ENCODE measurements at regions not wholly inside any gene's neighbourhood (a gene's known extent, or its start where the extent isn't known, plus 50 kb on each side); places are given as distances from the start of the nearest gene placed in this dataset.
"Not testable (repeated sequence)": the region's sequence is repeated elsewhere in the genome, so short reads cannot be mapped to it uniquely, and the experiment has no call there.

DNA sequence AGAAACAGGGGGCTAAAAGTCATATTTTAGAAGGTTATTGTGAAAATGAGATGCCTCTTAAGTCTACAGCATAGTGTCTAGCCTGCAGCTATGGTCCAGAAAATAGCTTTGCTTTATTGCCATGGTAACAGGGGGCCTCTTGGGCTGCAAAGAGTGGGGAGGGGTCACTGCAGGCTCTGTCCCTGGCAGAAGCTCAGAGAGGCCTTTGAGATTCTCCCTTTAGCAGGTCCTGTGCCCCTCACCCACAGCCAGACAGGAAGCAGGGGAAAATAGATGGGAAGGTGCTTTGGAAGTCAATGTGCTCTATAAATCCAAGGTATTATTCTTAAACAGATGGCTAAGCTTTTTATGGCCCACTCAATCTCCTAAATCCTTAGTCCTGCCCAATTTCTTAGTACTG is 1021.3 kb upstream of the GYPC start:
- no peak for DNase-seq (ENCODE audit: low spot score)

DNA sequence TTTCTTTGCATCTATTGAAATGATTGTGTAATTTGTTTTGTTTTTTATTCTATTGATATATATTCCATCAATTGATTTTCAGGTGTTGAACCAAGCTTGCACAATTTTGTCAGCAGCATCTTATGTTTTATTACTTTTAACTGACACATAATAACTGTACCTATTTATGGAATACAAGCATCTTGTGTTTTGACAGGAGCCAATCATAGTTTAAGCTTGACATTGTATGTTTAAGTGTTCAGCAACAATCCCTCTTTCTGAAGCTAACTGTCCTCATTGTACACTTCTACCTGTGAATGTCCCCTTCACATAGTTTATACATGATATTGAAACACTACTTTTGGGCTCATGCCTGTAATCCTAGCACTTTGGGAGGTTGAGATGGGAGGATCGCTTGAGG is 1017.6 kb upstream of the GYPC start:
- no peak for DNase-seq (ENCODE audit: low spot score)

DNA sequence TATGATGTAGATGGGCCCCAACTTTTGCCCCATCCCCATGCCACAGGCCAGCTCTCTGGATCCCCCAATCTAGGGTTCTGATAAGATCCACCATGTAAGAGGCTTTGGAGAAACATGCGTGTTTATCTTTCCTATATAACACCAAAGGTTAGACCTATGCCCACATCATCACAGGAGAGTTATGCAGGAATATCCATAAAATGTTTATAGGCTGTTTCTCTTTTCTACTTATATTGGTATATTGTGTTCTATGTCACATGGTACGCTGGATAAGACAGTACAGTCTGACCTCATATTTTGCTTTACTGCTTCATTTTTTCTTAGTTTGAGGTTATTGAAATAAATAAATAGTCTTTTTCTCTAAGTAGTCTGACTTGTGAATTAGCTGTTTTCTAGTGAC is 1013.9 kb upstream of the GYPC start:
- no peak for DNase-seq (ENCODE audit: low spot score)

- no peak for DNase-seq (ENCODE audit: low spot score)
These were observed 1012.8 kb upstream of the GYPC start for GRCh38 chr2:125643128-125643527.

GRCh38 chr2:125643585-125643984 is 1012.4 kb upstream of the GYPC start:
- DNase-seq (ENCODE audit: low spot score), result no peak

DNA sequence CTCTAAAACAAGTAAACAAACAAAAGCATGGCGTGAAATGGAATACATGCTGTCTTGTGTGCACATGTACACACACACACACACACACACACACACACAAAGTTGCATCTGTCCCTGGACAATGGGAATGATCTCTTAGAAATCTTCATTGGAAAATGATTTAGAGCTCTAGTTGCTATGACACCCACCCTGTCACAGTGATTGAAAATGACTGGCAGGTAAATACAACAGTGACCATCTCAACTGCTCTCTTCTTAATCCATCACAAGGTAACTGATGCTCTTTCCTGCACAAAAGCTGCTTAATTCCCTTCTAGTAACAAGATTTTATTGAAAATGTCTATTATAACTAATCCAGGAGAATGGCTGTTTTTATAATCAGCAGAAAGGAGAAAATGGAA is 1011.7 kb upstream of the GYPC start:
- no peak for DNase-seq (ENCODE audit: low spot score)

DNA sequence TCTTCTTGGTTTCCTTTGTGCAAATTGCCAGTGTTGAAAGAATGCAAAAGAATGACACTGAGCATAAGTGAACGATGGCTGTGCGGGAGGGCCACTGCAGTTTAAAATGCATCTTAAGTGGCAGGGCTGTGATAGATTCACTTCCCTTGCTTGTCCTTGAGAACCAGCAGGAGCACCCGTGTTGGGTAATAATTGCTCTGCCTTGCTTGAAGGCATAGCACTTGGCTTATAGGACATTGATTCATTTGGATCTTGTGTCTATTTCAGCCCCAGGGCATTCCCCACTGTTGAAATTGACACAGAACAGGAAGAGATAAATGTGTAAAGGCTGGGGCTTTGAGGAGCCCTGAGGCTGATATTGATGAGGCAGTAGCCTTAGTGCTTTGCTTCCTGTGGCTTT is 1003.7 kb upstream of the GYPC start:
- DNase-seq (ENCODE audit: low spot score), result no peak

DNA sequence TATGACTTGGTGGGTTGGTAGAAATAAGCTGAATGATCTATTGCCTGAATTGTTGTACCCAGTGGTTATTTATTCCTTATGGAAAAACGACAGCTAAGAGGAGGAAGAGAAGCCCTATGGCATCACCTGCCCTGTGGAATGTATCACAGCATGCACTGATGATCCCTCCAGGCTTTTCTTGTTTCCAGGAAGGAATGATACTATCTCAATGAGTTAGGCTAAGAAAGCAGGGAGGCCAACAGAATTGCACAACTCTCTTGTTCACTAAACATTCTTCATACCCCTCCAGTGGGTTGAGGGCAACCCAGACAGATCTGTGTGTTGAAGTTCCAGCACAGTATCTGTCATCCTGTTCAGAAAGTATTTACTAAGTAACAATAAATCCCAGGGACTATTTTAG is 1001.7 kb upstream of the GYPC start:
- DNase-seq (ENCODE audit: low spot score), result no peak

DNA sequence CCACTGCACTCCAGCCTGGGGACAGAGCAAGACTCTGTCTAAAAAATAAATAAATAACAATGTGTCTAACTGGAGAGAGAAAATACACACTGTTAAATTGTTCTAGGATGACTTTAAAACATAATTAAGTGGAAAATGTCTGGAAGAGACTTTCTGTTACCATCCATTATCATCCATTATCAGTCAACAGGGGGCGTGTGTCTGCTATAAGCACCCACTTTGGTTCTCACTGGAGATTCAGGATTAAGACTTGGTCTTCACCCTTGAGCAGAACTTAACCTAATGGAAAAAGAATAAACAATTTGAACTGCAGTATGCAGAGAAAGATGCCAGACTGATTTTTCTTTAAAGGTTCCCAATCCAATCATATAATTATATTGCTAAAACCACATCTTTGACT is 999.8 kb upstream of the GYPC start:
- DNase-seq (ENCODE audit: low spot score), result no peak

- DNase-seq (ENCODE audit: low spot score), result no peak
These were observed 997.4 kb upstream of the GYPC start for GRCh38 chr2:125658583-125658982.

DNA sequence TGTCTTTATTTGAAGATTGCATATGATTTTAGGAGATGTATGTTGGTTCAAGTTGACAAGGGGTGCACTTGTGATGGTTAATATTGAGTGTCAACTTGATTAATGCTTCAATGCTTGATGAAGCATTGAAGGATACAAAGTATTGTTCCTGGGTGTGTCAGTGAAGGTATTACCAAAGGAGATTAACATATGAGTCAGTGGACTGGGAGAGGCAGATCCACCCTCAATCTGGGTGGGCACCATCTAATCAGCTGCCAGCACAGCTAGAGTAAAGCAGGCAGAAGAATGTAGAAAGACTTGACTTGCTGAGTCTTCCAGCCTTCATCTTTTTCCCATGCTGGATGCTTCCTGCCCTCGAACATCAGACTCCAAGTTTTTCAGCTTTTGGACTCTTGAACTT is 995.6 kb upstream of the GYPC start:
- not testable (repeated sequence) for DNase-seq (ENCODE audit: low spot score)

GRCh38 chr2:125667630-125668029 is 988.3 kb upstream of the GYPC start:
- no peak for DNase-seq (ENCODE audit: low spot score)

DNA sequence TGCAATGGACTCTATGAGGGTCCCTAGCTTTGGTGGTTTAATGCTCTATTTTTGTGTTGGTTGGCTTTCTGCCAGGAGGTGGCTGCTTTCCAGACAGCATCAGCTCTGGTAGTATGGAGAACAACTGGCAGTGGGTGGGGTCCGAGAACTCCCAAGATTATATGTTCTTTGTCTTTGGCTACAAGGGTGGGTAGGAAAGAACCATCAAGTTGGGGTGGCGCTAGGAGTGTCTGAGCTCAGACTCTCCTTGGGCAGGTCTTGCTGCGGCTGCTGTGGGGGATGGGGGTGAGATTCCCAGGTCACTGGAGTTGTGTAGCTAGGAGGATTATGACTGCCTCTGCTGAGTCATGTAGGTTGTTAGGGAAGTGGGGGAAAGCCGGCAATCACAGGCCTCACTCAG is 976.1 kb upstream of the GYPC start:
- no peak for DNase-seq (ENCODE audit: low spot score)

- DNase-seq (ENCODE audit: low spot score), result no peak
These were observed 975.1 kb upstream of the GYPC start for GRCh38 chr2:125680809-125681208.

DNA sequence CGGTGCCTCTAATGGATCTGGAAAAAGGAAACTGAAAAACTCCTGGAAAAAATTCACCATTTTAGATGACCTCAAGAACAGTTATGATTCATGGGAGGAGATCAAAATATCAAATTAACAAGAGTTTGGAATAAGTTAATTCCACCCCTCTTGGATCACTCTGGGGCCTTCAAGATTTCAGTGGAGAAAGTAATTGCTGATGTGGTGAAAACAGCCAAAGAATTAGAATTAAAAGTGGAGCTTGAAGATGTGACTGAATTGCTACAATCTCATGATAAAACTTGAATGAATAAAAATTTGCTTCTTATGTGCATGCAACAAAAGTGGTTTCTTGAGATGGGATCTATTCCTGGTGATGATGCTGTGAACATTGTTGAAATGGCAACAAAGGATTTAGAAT is 974.4 kb upstream of the GYPC start:
- DNase-seq (ENCODE audit: low spot score), result no peak

- no peak for DNase-seq (ENCODE audit: low spot score)
These were observed 973.8 kb upstream of the GYPC start for GRCh38 chr2:125681976-125682805.

GRCh38 chr2:125684256-125684655 is 971.7 kb upstream of the GYPC start:
- DNase-seq (ENCODE audit: low spot score), result no peak

GRCh38 chr2:125684932-125685331 is 971.0 kb upstream of the GYPC start:
- no peak for DNase-seq (ENCODE audit: low spot score)

DNA sequence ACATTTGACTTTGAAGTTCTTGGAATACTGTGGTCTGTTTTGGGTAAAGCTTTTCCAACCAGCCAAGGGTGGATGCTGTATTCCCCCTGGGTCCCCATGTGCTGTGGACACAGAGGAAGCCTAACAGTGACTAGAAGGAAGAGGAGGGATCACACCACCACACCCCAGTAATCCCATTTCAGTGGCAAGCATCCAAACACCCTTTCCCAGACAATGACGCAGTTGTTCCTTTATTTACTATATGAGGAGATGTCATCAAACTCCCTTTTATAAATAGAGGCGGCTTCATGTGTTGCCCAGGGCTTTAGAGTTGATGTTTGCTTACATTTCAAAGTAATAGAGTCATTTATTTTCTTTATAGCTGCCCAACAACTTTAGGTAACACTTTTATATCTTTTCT is 959.4 kb upstream of the GYPC start:
- no peak for DNase-seq (ENCODE audit: low spot score)

GRCh38 chr2:125698280-125698679 is 957.7 kb upstream of the GYPC start:
- DNase-seq (ENCODE audit: low spot score), result no peak

GRCh38 chr2:125701070-125701469 is 954.9 kb upstream of the GYPC start:
- no peak for DNase-seq (ENCODE audit: low spot score)

DNA sequence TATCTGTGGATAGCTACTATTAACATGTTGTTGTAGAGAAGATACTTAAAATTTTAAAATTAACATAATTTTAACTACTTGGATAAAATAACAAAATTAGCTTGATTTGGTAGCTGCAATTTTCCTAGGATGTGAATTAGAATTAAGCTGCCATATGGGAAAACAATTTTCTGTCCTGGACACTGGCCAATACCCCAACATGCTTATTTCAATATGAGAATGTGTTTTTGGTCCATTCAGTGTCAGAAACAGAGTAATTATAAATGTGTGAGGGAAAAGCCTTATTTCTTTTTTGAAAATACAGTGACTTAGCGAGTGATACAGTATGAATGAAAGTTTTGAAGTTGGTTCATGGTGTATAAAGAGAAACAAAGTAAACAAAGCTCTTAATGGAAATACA is 948.3 kb upstream of the GYPC start:
- no peak for DNase-seq (ENCODE audit: low spot score)

DNA sequence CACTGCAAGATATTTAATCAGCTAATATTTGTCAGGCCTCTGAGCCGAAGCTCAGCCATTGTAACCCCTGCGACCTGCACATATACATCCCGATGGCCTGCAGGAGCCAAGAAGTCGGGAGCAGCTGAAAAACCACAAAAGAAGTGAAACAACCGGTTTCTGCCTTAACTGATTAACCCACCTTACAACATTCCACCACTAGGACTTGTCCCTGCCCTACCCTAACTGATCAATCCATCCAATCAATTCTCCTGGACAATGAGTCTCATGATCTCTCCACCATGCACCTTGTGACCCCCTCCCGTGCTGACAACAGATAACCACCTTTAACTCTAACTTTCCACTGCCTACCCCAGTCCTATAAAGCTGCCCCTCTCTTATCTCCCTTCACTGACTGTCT is 945.4 kb upstream of the GYPC start:
- DNase-seq (ENCODE audit: low spot score), result no peak

GRCh38 chr2:125711075-125711474 is 944.9 kb upstream of the GYPC start:
- DNase-seq (ENCODE audit: low spot score), result no peak

Data from LoVo (cell line).